ENCODE measurements at regions not wholly inside any gene's neighbourhood (a gene's known extent, or its start where the extent isn't known, plus 50 kb on each side); places are given as distances from the start of the nearest gene placed in this dataset.

DNA sequence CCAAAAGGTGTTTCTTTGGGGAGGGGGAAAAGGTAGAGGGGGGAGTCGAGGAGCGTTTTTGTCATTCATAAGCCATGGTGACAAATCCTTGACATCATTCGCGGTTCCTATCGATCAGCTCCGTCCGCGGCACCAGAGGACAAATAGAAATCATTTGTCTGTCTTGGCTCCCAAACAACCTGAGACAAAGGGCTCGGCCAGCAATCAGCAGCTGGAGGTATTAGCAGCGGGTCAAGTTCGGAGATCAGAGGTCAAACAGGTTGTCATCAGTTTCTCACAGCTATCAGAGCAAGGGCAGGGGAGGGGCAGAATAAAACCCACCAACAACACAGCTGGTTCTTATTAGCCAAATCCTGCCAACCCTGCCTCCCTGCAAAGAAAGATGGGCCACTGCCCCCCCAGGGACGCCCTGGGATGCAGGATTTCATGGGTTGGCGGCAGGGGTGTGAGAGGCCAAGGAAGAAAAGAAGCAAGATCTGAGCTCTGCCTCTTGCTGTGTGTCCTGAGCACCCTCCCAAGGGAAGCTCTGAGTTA, 145.3 kb upstream of the LHX1 start:
- ATAC-seq: no peak
- intact Hi-C loops (cut with DNase I, micrococcal nuclease): no loop called here
- DNase-seq: no peak

DNA sequence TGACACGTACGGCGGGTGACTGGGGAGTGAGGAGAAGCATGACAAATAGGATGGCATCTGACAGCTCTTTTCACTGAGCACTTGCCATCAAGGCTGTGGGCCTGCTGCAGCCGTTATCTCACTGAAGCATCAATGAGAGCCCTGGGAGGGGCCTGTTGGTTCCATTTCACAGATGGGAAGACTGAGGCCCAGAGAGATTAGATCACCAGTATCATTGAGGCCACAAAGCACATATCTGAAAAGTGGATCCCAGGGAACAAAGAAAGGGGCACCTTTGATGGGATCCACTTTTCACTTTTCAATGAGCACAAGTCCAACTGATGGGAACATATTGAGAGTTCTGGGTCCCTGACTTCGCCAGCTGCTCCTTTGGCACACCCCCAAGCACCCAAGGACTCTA, 144.4 kb upstream of the LHX1 start:
- intact Hi-C loops (cut with DNase I, micrococcal nuclease): no loop called here
- DNase-seq: no peak
- no peak for ATAC-seq

DNA sequence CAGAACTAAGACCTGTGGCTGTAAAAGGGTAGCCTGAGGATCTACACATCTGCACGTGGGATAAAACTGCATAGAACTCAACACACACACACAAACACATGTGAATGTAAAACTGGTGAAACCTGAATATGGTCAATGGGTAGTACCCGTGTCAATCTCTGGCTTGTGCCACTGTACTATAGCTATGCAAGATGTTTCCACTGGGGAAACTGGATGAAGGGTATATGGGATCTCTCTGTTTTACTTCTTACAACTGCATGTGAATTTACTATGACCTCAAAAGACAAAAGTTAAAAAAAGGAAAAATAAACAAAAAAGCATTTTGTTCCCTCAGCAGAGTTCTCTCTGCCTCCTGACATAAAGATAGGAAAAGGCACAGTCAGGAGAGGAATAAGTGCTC, 143.3 kb upstream of the LHX1 start:
- intact Hi-C loops (cut with DNase I, micrococcal nuclease): no loop called here
- ATAC-seq (no peak), DNase-seq (no peak)

- ATAC-seq (no peak), DNase-seq (no peak)
- intact Hi-C loops (cut with DNase I, micrococcal nuclease): no loop called here
Measured at GRCh38 chr17:36807496-36808179, 129.6 kb upstream of the LHX1 start.

DNA sequence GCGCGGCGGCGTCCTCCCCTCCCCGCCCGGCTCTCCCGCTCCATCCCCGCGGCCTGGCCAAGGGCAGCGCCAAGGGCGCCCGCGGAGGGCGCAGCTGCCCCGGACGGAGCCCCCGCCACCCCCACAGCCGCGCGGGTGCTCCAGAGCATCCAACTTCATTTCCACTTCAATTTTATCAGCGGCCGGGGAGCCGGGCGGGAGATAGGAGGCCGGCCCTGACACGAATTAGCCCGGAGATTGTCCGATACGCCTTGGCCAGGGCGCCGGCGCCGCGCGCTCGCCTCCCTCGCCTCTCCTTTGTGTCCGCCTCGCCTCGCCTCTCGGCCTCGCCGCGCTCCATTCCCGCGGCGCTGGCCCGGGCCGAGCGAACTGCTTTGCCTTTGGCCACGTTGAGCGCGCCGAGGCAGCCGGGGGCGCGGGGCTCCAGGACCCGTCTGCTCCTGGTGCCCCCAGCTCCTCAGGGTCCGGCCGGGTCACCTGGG, 129.1 kb upstream of the LHX1 start:
- intact Hi-C loops (cut with DNase I, micrococcal nuclease): no loop called here
- no peak for ATAC-seq
- no peak for DNase-seq

GRCh38 chr17:36812762-36813161, 124.5 kb upstream of the LHX1 start:
- DNase-seq: no peak
- no peak for ATAC-seq
- intact Hi-C loops (cut with DNase I, micrococcal nuclease): no loop called here

GRCh38 chr17:36813357-36813756, 123.9 kb upstream of the LHX1 start:
- DNase-seq (no peak), ATAC-seq (no peak)
- intact Hi-C loops (cut with DNase I, micrococcal nuclease): no loop called here

GRCh38 chr17:36813957-36814563, 123.2 kb upstream of the LHX1 start:
- DNase-seq (no peak), ATAC-seq (no peak)
- intact Hi-C loops (cut with DNase I, micrococcal nuclease): no loop called here

DNA sequence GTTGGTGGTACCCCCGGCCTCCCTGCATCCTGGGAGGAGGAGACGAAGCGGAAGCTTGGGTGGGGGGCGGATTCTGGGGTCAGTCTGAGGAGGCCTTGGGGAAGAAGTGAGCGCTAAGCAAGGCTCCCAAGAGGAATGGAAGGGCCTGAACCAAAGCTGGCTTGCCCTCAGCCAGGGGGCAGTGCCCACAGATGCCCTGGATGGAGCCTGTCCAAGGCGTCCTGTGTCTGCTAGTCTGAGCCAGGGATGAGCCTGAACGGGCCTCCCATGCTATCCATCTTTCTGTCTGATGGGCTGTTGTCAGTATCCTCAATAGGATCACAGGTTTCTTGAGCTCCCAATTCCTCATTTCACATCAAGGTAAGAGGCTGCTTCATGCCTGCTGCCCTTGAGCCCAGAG, 122.3 kb upstream of the LHX1 start:
- DNase-seq (no peak), ATAC-seq (no peak)
- intact Hi-C loops (cut with DNase I, micrococcal nuclease): no loop called here

DNA sequence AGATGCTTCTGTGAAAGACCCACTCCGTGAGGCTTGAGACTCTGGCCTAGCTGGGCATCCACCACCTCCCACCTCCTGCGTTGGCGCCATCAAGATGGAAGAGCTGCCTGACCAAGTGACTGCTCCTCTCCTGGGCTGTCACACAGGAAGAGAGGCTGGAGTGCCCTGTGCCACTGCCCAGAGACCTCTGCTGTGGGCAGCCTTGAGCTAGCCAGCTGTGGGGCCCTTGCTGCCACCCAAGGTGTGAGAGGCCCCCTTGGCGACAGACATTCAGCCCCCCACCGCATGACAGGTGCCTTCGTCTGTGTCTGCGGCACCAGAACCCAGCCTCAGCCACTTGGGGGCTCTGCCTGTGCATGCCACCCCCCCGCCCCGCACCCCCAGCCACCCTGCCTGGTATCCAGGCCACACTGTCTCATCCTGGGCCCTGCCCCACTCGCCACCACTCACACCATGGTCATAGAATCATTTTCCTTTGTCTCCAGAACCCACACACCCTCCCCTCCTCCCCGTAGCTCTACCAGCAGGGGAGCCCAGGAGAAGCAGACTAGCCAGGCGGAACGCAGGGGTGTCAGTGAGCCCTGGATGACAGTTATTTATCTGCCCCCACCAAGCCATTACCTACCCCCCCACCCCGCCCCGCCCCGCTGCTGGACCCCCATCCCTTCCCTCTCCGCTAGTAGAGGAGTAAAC, 120.9 kb upstream of the LHX1 start:
- intact Hi-C loops (cut with DNase I, micrococcal nuclease): no loop called here
- DNase-seq (no peak), ATAC-seq (no peak)

GRCh38 chr17:36816907-36817288, 120.4 kb upstream of the LHX1 start:
- ATAC-seq: no peak
- no peak for DNase-seq
- intact Hi-C loops (cut with DNase I, micrococcal nuclease): no loop called here

GRCh38 chr17:36817483-36818048, 119.7 kb upstream of the LHX1 start:
- ATAC-seq (no peak), DNase-seq (no peak)
- intact Hi-C loops (cut with DNase I, micrococcal nuclease): no loop called here

- DNase-seq (no peak), ATAC-seq (no peak)
- intact Hi-C loops (cut with DNase I, micrococcal nuclease): no loop called here
Measured at GRCh38 chr17:36818134-36818825, 119.0 kb upstream of the LHX1 start.

DNA sequence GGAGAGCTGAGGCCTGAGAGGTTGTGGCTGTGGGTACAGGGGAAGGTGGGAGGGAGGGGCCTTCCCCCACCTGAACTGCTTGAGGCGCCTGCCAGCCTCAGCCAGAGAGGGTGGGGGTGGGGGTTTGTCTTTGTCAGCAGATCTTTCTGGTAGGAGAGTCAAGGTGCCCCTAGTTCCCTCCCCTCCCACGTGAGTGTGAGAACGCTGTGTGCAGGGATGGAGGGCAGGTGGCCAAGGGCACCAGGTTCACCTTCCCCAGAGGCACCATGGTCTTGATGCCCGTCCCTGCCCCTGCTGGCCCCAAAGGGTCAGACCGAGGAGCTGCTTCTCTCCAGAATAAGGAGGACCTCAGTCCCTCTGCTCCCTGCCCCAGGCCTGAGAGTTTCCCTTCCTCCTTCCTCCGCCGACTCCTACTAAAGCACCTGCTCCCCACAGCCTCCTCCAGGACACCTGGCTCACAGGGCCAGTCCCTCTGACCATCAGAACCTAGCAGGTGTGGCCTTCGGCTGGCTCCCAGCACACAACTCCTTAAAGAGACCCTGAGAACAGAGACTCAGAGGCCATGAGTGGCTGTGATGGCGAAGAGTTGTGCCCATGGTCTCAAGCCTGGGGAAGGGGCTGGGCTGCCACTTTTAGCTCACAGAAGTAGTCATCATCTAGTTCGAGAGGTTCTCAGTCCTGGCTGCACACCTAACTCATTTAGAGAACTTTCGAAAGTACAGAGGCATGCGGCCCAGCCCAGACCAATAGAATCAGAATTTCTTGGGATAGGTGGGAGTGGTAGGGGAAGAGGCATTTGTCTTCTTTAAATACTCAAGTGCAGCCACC, 113.2 kb upstream of the LHX1 start:
- DNase-seq: no peak
- ATAC-seq: no peak
- intact Hi-C loops (cut with DNase I, micrococcal nuclease): no loop called here

DNA sequence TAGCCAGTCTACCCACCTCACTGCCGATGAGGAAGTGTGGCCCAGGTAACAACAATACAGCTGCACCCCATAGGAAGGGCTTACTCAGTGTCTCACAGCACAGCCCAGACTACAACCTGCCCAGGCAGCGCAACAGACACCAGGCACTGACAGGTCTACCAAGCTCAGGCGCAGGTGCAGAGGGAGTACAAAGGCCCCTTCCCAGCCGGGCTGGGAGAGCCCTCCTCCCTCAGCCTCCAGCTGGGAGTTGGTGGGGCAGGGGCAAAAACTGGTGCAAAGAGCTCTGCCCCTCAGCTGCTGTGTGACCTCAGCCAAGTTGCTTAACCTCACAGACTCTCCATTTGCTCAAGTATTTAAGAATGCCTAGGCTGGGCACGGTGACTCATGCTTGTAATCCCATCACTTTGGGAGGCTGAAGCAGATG, 112.6 kb upstream of the LHX1 start:
- ATAC-seq: no peak
- intact Hi-C loops (cut with DNase I, micrococcal nuclease): no loop called here
- no peak for DNase-seq

- ATAC-seq (no peak), DNase-seq (no peak)
- intact Hi-C loops (cut with DNase I, micrococcal nuclease): no loop called here
Measured at GRCh38 chr17:36825113-36825512, 112.2 kb upstream of the LHX1 start.

- DNase-seq (no peak), ATAC-seq (no peak)
- intact Hi-C loops (cut with DNase I, micrococcal nuclease): no loop called here
Measured at GRCh38 chr17:36825521-36825920, 111.8 kb upstream of the LHX1 start.

DNA sequence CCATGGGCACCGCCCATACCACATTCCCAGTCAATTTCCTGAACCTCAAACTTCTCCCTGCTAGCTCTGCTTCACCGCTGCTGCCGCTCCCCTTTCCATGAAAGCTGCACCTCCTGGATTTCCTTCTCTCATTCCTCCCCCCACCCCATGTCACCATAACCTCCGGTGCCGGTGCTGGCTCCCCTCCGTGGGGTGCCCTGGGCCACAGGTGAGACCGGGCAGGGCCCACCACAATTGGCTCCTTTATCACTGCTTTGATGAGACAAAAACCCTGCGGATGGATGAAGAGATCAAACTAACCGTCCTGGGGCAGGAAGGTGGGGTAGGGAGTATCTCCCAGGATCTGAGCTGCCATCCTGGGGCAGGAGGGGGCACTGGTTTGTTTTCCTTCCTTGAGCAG, 111.3 kb upstream of the LHX1 start:
- DNase-seq: no peak
- intact Hi-C loops (cut with DNase I, micrococcal nuclease): no loop called here
- ATAC-seq: no peak
